HepG2 (cell line): ENCODE measurements at regions not wholly inside any gene's neighbourhood (a gene's known extent, or its start where the extent isn't known, plus 50 kb on each side); places are given as distances from the start of the nearest gene placed in this dataset.

ENCODE experiments used
- ATAC-seq: fragments of 200-7000 bp; cut with Tn5 transposase; 3 replicates; pipeline ENCODE4 v1.9.1; 2020; ENCODE audit warnings: mild to moderate bottlenecking, moderate library complexity
- BruUV-seq: library from RNA; stranded (reverse); fragments of 400-500 nt; replicated peaks from 2 replicates; lab custom pipeline; 2021; lab: Mats Ljungman, UMichigan
- CTCF ChIA-PET: fragments of 300-600 bp; formaldehyde crosslinking; extraction: SDS; loops from one replicate; lab custom pipeline; 2021; ENCODE audit warnings: low total read pairs, inconsistent platforms, low intra/inter-chr PET ratio; lab: Yijun Ruan, JAX
- POLR2A ChIA-PET: fragments of 350-600 bp; sonication (Branson Sonifier 250); formaldehyde crosslinking; loops from one replicate; lab custom pipeline; 2020; ENCODE audit warnings: antibody characterized with exemption, inconsistent platforms; lab: Yijun Ruan, JAX
- DNase-seq: peaks from one replicate; pipeline ENCODE4 v3.0.0-alpha.2; 2015; ENCODE audit warnings: low spot score
- FAIRE-seq: peaks from 3 replicates; lab custom pipeline; 2011; peaks lifted over from hg19 to GRCh38; lab: Jason Lieb, UNC
- H2AFZ ChIP-seq: one replicate; pipeline ENCODE4 v1.6.1; 2011; ENCODE audit warnings: low read length, inconsistent platforms
- H3K27ac ChIP-seq: fragments of 300-600 bp; 3 replicates; pipeline ENCODE4 v1.8.0; 2011; ENCODE audit warnings: mixed run types, mild to moderate bottlenecking, mixed read lengths, low read length, inconsistent platforms; ENCODE audit not compliant: insufficient read depth; ENCODE audit errors: extremely low read length
- H3K27me3 ChIP-seq, 2 experiments: fragments of 200-600 bp in 1 of 2; 2 replicates in 1 of 2; 3 replicates in 1 of 2; pipeline versions ENCODE4 v1.6.0 to v1.8.0; 2011; ENCODE audit warnings: low read length in 2 of 2, mild to moderate bottlenecking in 2 of 2, moderate library complexity in 2 of 2, inconsistent platforms in 1 of 2; ENCODE audit not compliant: insufficient read depth in 2 of 2, control insufficient read depth in 1 of 2
- H3K36me3 ChIP-seq, 2 experiments: fragments of 200-600 bp in 1 of 2; replicated peaks in 1 of 2; 2 replicates in 1 of 2; 3 replicates in 1 of 2; pipeline versions ENCODE4 v1.5.1 to v1.8.0; 2011; ENCODE audit warnings: low read length in 2 of 2, inconsistent platforms in 1 of 2; ENCODE audit not compliant: insufficient read depth in 2 of 2, control insufficient read depth in 1 of 2
- H3K4me1 ChIP-seq: 2 replicates; pipeline ENCODE4 v1.5.1; 2012; ENCODE audit warnings: low read length, inconsistent platforms; ENCODE audit not compliant: insufficient read depth
- H3K4me2 ChIP-seq: 2 replicates; pipeline ENCODE4 v1.6.0; 2011; ENCODE audit warnings: low read depth, low read length, inconsistent platforms
- H3K4me3 ChIP-seq, 3 experiments: fragments of 200-600 bp in 1 of 3; sonication (generic), shearing (Covaris generic) in 1 of 3; replicated peaks in 1 of 3; 2 replicates each; pipeline ENCODE4 v1.5.1; 2011 to 2016; ENCODE audit warnings: low read length in 3 of 3, inconsistent platforms in 2 of 3, low read depth in 2 of 3, mild to moderate bottlenecking in 2 of 3, control low read depth in 1 of 3, mixed read lengths in 1 of 3; ENCODE audit not compliant: insufficient read depth in 1 of 3
- H3K79me2 ChIP-seq: one replicate; pipeline ENCODE4 v1.6.1; 2011; ENCODE audit warnings: low read length, inconsistent platforms; ENCODE audit not compliant: insufficient read depth
- H3K9ac ChIP-seq: 2 replicates; pipeline ENCODE4 v1.6.0; 2011; ENCODE audit warnings: mild to moderate bottlenecking, low read depth, low read length, inconsistent platforms; ENCODE audit not compliant: insufficient read depth
- H3K9me3 ChIP-seq: 2 replicates; pipeline ENCODE4 v1.5.1; 2012; ENCODE audit warnings: mild to moderate bottlenecking, low read length
- H4K20me1 ChIP-seq: 2 replicates; pipeline ENCODE4 v1.6.0; 2011; ENCODE audit warnings: inconsistent platforms, mild to moderate bottlenecking, low read length, moderate library complexity; ENCODE audit not compliant: insufficient read depth
- E2F1 ChIP-seq: sonication (generic); formaldehyde crosslinking; IDR thresholded peaks from 2 replicates; pipeline ENCODE4 v1.5.0; 2020; ENCODE audit warnings: missing genetic modification reagents
- FOXM1 ChIP-seq: sonication (generic); formaldehyde crosslinking; IDR thresholded peaks from 2 replicates; pipeline ENCODE4 v1.5.0; 2020; ENCODE audit warnings: missing genetic modification reagents
- GLI4 ChIP-seq: sonication (generic); formaldehyde crosslinking; IDR thresholded peaks from 2 replicates; pipeline ENCODE4 v1.5.1; 2020; ENCODE audit warnings: missing genetic modification reagents, mild to moderate bottlenecking, moderate library complexity, borderline replicate concordance
- NONO ChIP-seq, 2 experiments: fragments of 450-650 bp in 1 of 2; sonication (generic) in 1 of 2; formaldehyde crosslinking in 1 of 2; IDR thresholded peaks in 1 of 2; conservative IDR thresholded peaks in 1 of 2; 2 replicates each; pipeline versions ENCODE4 v1.6.1 to v1.8.0; 2017 to 2022; ENCODE audit warnings: mild to moderate bottlenecking in 1 of 2, missing genetic modification reagents in 1 of 2, moderate library complexity in 1 of 2
- ZBTB46 ChIP-seq: sonication (generic); formaldehyde crosslinking; IDR thresholded peaks from 2 replicates; pipeline ENCODE4 v1.4.0; 2020; ENCODE audit warnings: mild to moderate bottlenecking, missing genetic modification reagents, borderline replicate concordance
- ZNF362 ChIP-seq: sonication (generic); formaldehyde crosslinking; IDR thresholded peaks from 2 replicates; pipeline ENCODE4 v1.4.0; 2020; ENCODE audit warnings: missing genetic modification reagents, mild to moderate bottlenecking, borderline replicate concordance
- ZNF383 ChIP-seq: sonication (generic); formaldehyde crosslinking; IDR thresholded peaks from 2 replicates; pipeline ENCODE4 v1.4.0; 2020; ENCODE audit warnings: missing genetic modification reagents, mild to moderate bottlenecking, borderline replicate concordance
- ZNF550 ChIP-seq: sonication (generic); formaldehyde crosslinking; IDR thresholded peaks from 2 replicates; pipeline ENCODE4 v1.4.0; 2020; ENCODE audit warnings: mild to moderate bottlenecking, missing genetic modification reagents, borderline replicate concordance
- in situ Hi-C: cut with HindIII; loops from 2 replicates; pipeline ENCODE4 v1.10.0; 2017; ENCODE audit warnings: low pct_unique_long_range_greater_than_20kb; ENCODE audit not compliant: extremely low pct_ligation_motif_present
- intact Hi-C: fragments of 100-400 bp; cut with micrococcal nuclease; formaldehyde crosslinking; loops from one replicate; pipeline ENCODE4 v1.10.0; 2022; ENCODE audit not compliant: unreplicated experiment

- no peaks in the 10 kb centered on the region for H3K4me1 ChIP-seq
- ATAC-seq, result no peak
- no peaks in the 10 kb centered on the region for H4K20me1 ChIP-seq
- CTCF ChIA-PET, result no interaction called here
- H3K9ac ChIP-seq, result no peak overlapping the region
- peaks cover 54% of the 10 kb centered on the region for H3K9me3 ChIP-seq
- no peak for FAIRE-seq
- POLR2A ChIA-PET, result no interaction called here
- no peak overlapping the region for H3K4me3 ChIP-seq
- intact Hi-C loops, result no loop called here
- H3K27ac ChIP-seq, result no peak overlapping the region
- no peak overlapping the region for H3K4me2 ChIP-seq
- no peaks in the 10 kb centered on the region for H3K36me3 ChIP-seq
- TF ChIP-seq ZNF383 (CRISPR knock-in tag) (no peak), E2F1 (CRISPR knock-in tag) (no peak), FOXM1 (CRISPR knock-in tag) (no peak), ZBTB46 (no peak), NONO (IDR thresholded peaks at IDR 0.05) (no peak), NONO (CRISPR knock-in tag; conservative IDR thresholded peaks at IDR 0.05) (no peak), GLI4 (CRISPR knock-in tag) (no peak), ZNF362 (no peak), ZNF550 (CRISPR knock-in tag) (no peak)
- TF ChIP-seq, all 625 proteins: peak for 0
- no peaks in the 10 kb centered on the region for H3K79me2 ChIP-seq
- no TSS peak for BruUV-seq
- no peak for DNase-seq
- no peaks in the 10 kb centered on the region for H3K27me3 ChIP-seq
- in situ Hi-C loops, result no loop called here
- H2AFZ ChIP-seq, result no peak overlapping the region
These were observed 1971.0 kb upstream of the FLRT2 start for GRCh38 chr14:83558946-83559345.
